Progenitor cell of endocrine pancreas (in vitro differentiated cells): ENCODE measurements at regions not wholly inside any gene's neighbourhood (a gene's known extent, or its start where the extent isn't known, plus 50 kb on each side); places are given as distances from the start of the nearest gene placed in this dataset.
"Not testable (repeated sequence)": the region's sequence is repeated elsewhere in the genome, so short reads cannot be mapped to it uniquely, and the experiment has no call there.

Source experiments
- DNase-seq: peaks from one replicate; pipeline ENCODE4 v3.0.0; 2021; ENCODE audit warnings: low spot score; ENCODE audit not compliant: unreplicated experiment
- H3K27ac Mint-ChIP-seq: 2 replicates; pipeline ENCODE4 v1.8.0; 2021; ENCODE audit warnings: mild to moderate bottlenecking, moderate library complexity, mixed read lengths
- H3K27me3 Mint-ChIP-seq: 2 replicates; pipeline ENCODE4 v1.8.0; 2021; ENCODE audit warnings: mixed read lengths
- H3K36me3 Mint-ChIP-seq: 2 replicates; pipeline ENCODE4 v1.8.0; 2022; ENCODE audit warnings: mixed read lengths; ENCODE audit not compliant: insufficient read depth
- H3K4me1 Mint-ChIP-seq: 2 replicates; pipeline ENCODE4 v1.8.0; 2021; ENCODE audit warnings: low read depth, mixed read lengths
- H3K4me3 Mint-ChIP-seq: 2 replicates; pipeline ENCODE4 v1.8.0; 2021; ENCODE audit warnings: low read depth, mild to moderate bottlenecking, moderate library complexity, mixed read lengths
- H3K9me3 Mint-ChIP-seq: 2 replicates; pipeline ENCODE4 v1.8.0; 2021; ENCODE audit warnings: low read depth, mixed read lengths
- CTCF ChIP-seq: fragments of 200-600 bp; sonication (generic); IDR thresholded peaks from one replicate; pipeline ENCODE4 v1.5.0; 2021; ENCODE audit warnings: antibody characterized with exemption, mild to moderate bottlenecking; ENCODE audit not compliant: unreplicated experiment

GRCh38 chrX:41026702-41027078 is 58.6 kb upstream of the USP9X start:
- Mint-ChIP-seq H3K36me3 (no peaks in the 10 kb centered on the region), H3K9me3 (peaks cover 3% of the 10 kb centered on the region), H3K27ac (no peak overlapping the region), H3K4me3 (no peak overlapping the region), H3K27me3 (no peaks in the 10 kb centered on the region), H3K4me1 (peaks cover 8% of the 10 kb centered on the region)
- no peak for DNase-seq
- no peak for TF ChIP-seq CTCF

- H3K27me3 Mint-ChIP-seq: no peaks in the 10 kb centered on the region
- H3K9me3 Mint-ChIP-seq: peaks cover 9% of the 10 kb centered on the region
- peaks cover 8% of the 10 kb centered on the region for H3K4me1 Mint-ChIP-seq
- no peak overlapping the region for H3K4me3 Mint-ChIP-seq
- no peak for DNase-seq
- no peaks in the 10 kb centered on the region for H3K36me3 Mint-ChIP-seq
- TF ChIP-seq CTCF: no peak
- no peak overlapping the region for H3K27ac Mint-ChIP-seq
These were observed 55.9 kb upstream of the USP9X start for GRCh38 chrX:41029332-41029731.

- Mint-ChIP-seq H3K9me3 (peaks cover 13% of the 10 kb centered on the region), H3K27ac (no peak overlapping the region), H3K36me3 (no peaks in the 10 kb centered on the region), H3K4me3 (no peak overlapping the region), H3K4me1 (peaks cover 7% of the 10 kb centered on the region), H3K27me3 (no peaks in the 10 kb centered on the region)
- no peak for TF ChIP-seq CTCF
- no peak for DNase-seq
These were observed 53.8 kb upstream of the USP9X start for GRCh38 chrX:41031256-41031967.

- no peak for TF ChIP-seq CTCF
- no peaks in the 10 kb centered on the region for H3K36me3 Mint-ChIP-seq
- H3K27me3 Mint-ChIP-seq: no peaks in the 10 kb centered on the region
- H3K4me3 Mint-ChIP-seq: no peak overlapping the region
- DNase-seq: no peak
- H3K27ac Mint-ChIP-seq: no peak overlapping the region
- peaks cover 13% of the 10 kb centered on the region for H3K9me3 Mint-ChIP-seq
- peaks cover 4% of the 10 kb centered on the region for H3K4me1 Mint-ChIP-seq
These were observed 51.9 kb upstream of the USP9X start for GRCh38 chrX:41033299-41033698.

GRCh38 chrX:41034902-41035301 is 50.3 kb upstream of the USP9X start:
- not testable (repeated sequence) for H3K27me3 Mint-ChIP-seq, H3K4me1 Mint-ChIP-seq, H3K27ac Mint-ChIP-seq, H3K36me3 Mint-ChIP-seq, H3K4me3 Mint-ChIP-seq, DNase-seq
- peaks cover 13% of the 10 kb centered on the region for H3K9me3 Mint-ChIP-seq
